Hepatocyte (in vitro differentiated cells): ENCODE measurements at regions not wholly inside any gene's neighbourhood (a gene's known extent, or its start where the extent isn't known, plus 50 kb on each side); places are given as distances from the start of the nearest gene placed in this dataset.
A peak's percentile ranks its signal among the peaks of the same experiment; 100 is the strongest.
"Not testable (repeated sequence)": the region's sequence is repeated elsewhere in the genome, so short reads cannot be mapped to it uniquely, and the experiment has no call there.

Experiments used
- DNase-seq: peaks from one replicate; pipeline ENCODE4 v3.0.0-alpha.2; 2016; ENCODE audit warnings: low spot score
- H2AFZ ChIP-seq: fragments of 200-600 bp; sonication (generic); 2 replicates; pipeline ENCODE4 v1.6.0; 2016; ENCODE audit warnings: antibody characterized with exemption, mild to moderate bottlenecking
- H3K27ac ChIP-seq: fragments of 200-600 bp; sonication (generic); 2 replicates; pipeline ENCODE4 v1.5.1; 2016; ENCODE audit warnings: mild to moderate bottlenecking
- H3K27me3 ChIP-seq: fragments of 200-600 bp; sonication (generic); 2 replicates; pipeline ENCODE4 v1.6.1; 2016
- H3K36me3 ChIP-seq: fragments of 200-600 bp; sonication (generic); replicated peaks from 2 replicates; pipeline ENCODE4 v1.5.1; 2016; ENCODE audit warnings: low read depth; ENCODE audit not compliant: insufficient read depth
- H3K4me1 ChIP-seq: fragments of 200-600 bp; sonication (generic); 2 replicates; pipeline ENCODE4 v1.5.1; 2016; ENCODE audit warnings: mild to moderate bottlenecking, moderate library complexity; ENCODE audit not compliant: insufficient read depth
- H3K4me2 ChIP-seq: fragments of 200-600 bp; sonication (generic); 2 replicates; pipeline ENCODE4 v1.6.0; 2016
- H3K4me3 ChIP-seq: fragments of 200-600 bp; sonication (generic); 2 replicates; pipeline ENCODE4 v1.5.1; 2016; ENCODE audit warnings: mild to moderate bottlenecking
- H3K79me2 ChIP-seq: fragments of 200-600 bp; sonication (generic); 2 replicates; pipeline ENCODE4 v1.6.0; 2017; ENCODE audit warnings: mild to moderate bottlenecking
- H3K9me2 ChIP-seq: fragments of 200-600 bp; sonication (generic); replicated peaks from 2 replicates; pipeline ENCODE4 v1.6.0; 2017; ENCODE audit warnings: mild to moderate bottlenecking; ENCODE audit not compliant: insufficient read depth
- H3K9me3 ChIP-seq: fragments of 200-600 bp; sonication (generic); 2 replicates; pipeline ENCODE4 v1.5.1; 2016; ENCODE audit warnings: low read depth, mild to moderate bottlenecking
- H4K20me1 ChIP-seq: fragments of 200-600 bp; sonication (generic); 2 replicates; pipeline ENCODE4 v1.6.0; 2016; ENCODE audit warnings: mild to moderate bottlenecking; ENCODE audit not compliant: insufficient read depth, poor library complexity, severe bottlenecking
- CTCF ChIP-seq: fragments of 200-600 bp; sonication (generic); IDR thresholded peaks from 2 replicates; pipeline ENCODE4 v1.5.1; 2016; ENCODE audit warnings: antibody characterized with exemption, mild to moderate bottlenecking; ENCODE audit not compliant: poor library complexity
- EZH2 ChIP-seq: fragments of 200-600 bp; sonication (generic); IDR thresholded peaks from 2 replicates; pipeline ENCODE4 v1.6.1; 2016; ENCODE audit warnings: antibody characterized with exemption, mild to moderate bottlenecking, borderline replicate concordance
- EZH2phosphoT487 ChIP-seq: fragments of 200-600 bp; sonication (generic); IDR thresholded peaks from one replicate; pipeline ENCODE4 v1.6.1; 2018; ENCODE audit warnings: antibody characterized with exemption, mild to moderate bottlenecking, low read depth, moderate library complexity; ENCODE audit not compliant: unreplicated experiment, severe bottlenecking
- WGBS: methylation state at CpG from one replicate; pipeline ENCODE4 v1.1.6; 2016; ENCODE audit warnings: low lambda C conversion rate; ENCODE audit errors: missing lambda C conversion rate; 5-methylcytosine and 5-hydroxymethylcytosine counted together

- H3K9me3 ChIP-seq: no peaks in the 10 kb centered on the region
- H3K27me3 ChIP-seq: no peaks in the 10 kb centered on the region
- no peak overlapping the region for H3K4me3 ChIP-seq
- no peak for DNase-seq
- H3K4me1 ChIP-seq: no peaks in the 10 kb centered on the region
- no peak overlapping the region for H3K4me2 ChIP-seq
- H4K20me1 ChIP-seq: no peaks in the 10 kb centered on the region
- no peak overlapping the region for H3K27ac ChIP-seq
- no peaks in the 10 kb centered on the region for H3K36me3 ChIP-seq
- no peaks in the 10 kb centered on the region for H3K79me2 ChIP-seq
- no peaks in the 10 kb centered on the region for H3K9me2 ChIP-seq
- TF ChIP-seq EZH2phosphoT487: no peak
- TF ChIP-seq EZH2: no peak
- TF ChIP-seq CTCF: no peak
- 70% methylated on average over 1 of the region's 1 CpG for WGBS
- H2AFZ ChIP-seq: no peak overlapping the region
Observed at GRCh38 chr2:47288864-47289263, 80.2 kb upstream of the EPCAM start.

- H3K4me3 ChIP-seq: no peak overlapping the region
- H3K79me2 ChIP-seq: no peaks in the 10 kb centered on the region
- no peak overlapping the region for H2AFZ ChIP-seq
- no peak for TF ChIP-seq EZH2
- TF ChIP-seq EZH2phosphoT487: no peak
- no peak for TF ChIP-seq CTCF
- no peak overlapping the region for H3K4me2 ChIP-seq
- no peaks in the 10 kb centered on the region for H3K9me2 ChIP-seq
- WGBS: 91% methylated on average over 7 of the region's 7 CpGs
- no peaks in the 10 kb centered on the region for H3K36me3 ChIP-seq
- no peaks in the 10 kb centered on the region for H3K4me1 ChIP-seq
- no peak overlapping the region for H3K27ac ChIP-seq
- H4K20me1 ChIP-seq: no peaks in the 10 kb centered on the region
- H3K9me3 ChIP-seq: no peaks in the 10 kb centered on the region
- H3K27me3 ChIP-seq: no peaks in the 10 kb centered on the region
- DNase-seq: no peak
Observed at GRCh38 chr2:47283659-47284058, 85.5 kb upstream of the EPCAM start.

- Histone ChIP-seq H2AFZ (no peak overlapping the region), H3K9me2 (no peaks in the 10 kb centered on the region), H3K4me3 (no peak overlapping the region), H3K9me3 (no peaks in the 10 kb centered on the region), H3K36me3 (no peaks in the 10 kb centered on the region), H3K4me2 (no peak overlapping the region), H3K27ac (peak overlapping the region; percentile 35), H3K79me2 (no peaks in the 10 kb centered on the region), H3K27me3 (no peaks in the 10 kb centered on the region), H4K20me1 (no peaks in the 10 kb centered on the region), H3K4me1 (no peaks in the 10 kb centered on the region)
- no peak for DNase-seq
- TF ChIP-seq EZH2phosphoT487: no peak
- no peak for TF ChIP-seq CTCF
- no peak for TF ChIP-seq EZH2
- 44% methylated on average over 3 of the region's 3 CpGs for WGBS
Observed at GRCh38 chr2:47282621-47283272, 86.4 kb upstream of the EPCAM start.

- not testable (repeated sequence) for H3K79me2 ChIP-seq, H3K4me2 ChIP-seq, H3K27me3 ChIP-seq, H2AFZ ChIP-seq, H3K36me3 ChIP-seq, H4K20me1 ChIP-seq, H3K4me3 ChIP-seq, H3K9me3 ChIP-seq, H3K4me1 ChIP-seq, DNase-seq, H3K27ac ChIP-seq, H3K9me2 ChIP-seq
- 99% methylated on average over 4 of the region's 4 CpGs for WGBS
Observed at GRCh38 chr2:47279525-47279924, 89.6 kb upstream of the EPCAM start.
